Adrenal gland (tissue), 5 donors: ENCODE measurements at regions not wholly inside any gene's neighbourhood (a gene's known extent, or its start where the extent isn't known, plus 50 kb on each side); places are given as distances from the start of the nearest gene placed in this dataset.

Experiments
- CTCF ChIP-seq, 6 experiments: fragments of 450-650 bp in 4 of 6; fragments of 200-600 bp in 2 of 6; sonication (generic) in 1 of 6; IDR thresholded peaks; 1 replicate in 5 of 6; 2 replicates in 1 of 6; pipeline versions ENCODE4 v1.5.1 to v1.8.0; 2016 to 2021; ENCODE audit warnings: antibody characterized with exemption in 6 of 6, mild to moderate bottlenecking in 2 of 6, moderate library complexity in 1 of 6
- POLR2A ChIP-seq, 2 donors: fragments of 450-650 bp; IDR thresholded peaks; one replicate each; pipeline ENCODE4 v1.6.1; 2017; ENCODE audit warnings: antibody characterized with exemption in 2 of 2, mild to moderate bottlenecking in 2 of 2, moderate library complexity in 1 of 2
- donor health status: DM: no; HTN: no; CAD: no.

GRCh38 chr21:25501462-25501861 lies 105.8 kb downstream of the MRPL39 start:
- TF ChIP-seq POLR2A (IDR thresholded peaks at IDR 0.05) (no peak), CTCF (IDR thresholded peaks at IDR 0.05) (no peak)
